GM10266 (cell line): ENCODE measurements at regions not wholly inside any gene's neighbourhood (a gene's known extent, or its start where the extent isn't known, plus 50 kb on each side); places are given as distances from the start of the nearest gene placed in this dataset.

Experiments
- DNase-seq: peaks from one replicate; pipeline ENCODE4 v3.0.0; 2012; ENCODE audit errors: extremely low spot score
- CTCF ChIP-seq: IDR thresholded peaks from 2 replicates; pipeline ENCODE4 v1.5.1; 2012; ENCODE audit warnings: mild to moderate bottlenecking, low read depth; ENCODE audit not compliant: control insufficient read depth, insufficient read depth; ENCODE audit errors: missing control alignments

DNA sequence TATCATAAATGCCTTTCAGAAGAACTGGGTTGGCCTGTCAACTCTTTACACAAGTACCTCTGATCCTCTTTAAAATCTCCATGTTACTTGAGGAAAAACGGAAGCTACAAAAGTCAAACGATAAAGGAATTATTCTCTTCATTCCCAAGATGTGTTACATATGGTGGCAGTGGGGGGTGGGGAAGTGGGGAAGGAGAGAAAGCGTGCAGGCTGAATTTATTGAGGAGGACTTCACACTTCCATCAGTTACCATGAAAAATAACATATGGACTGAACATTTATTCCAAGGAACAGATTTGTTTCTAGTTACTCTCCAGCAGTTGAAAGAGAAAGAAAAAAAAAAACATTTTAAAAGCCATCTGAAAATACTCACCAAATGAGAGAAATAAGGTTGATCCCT, 474.4 kb upstream of the DCN start:
- no peak for TF ChIP-seq CTCF
- no peak for DNase-seq

DNA sequence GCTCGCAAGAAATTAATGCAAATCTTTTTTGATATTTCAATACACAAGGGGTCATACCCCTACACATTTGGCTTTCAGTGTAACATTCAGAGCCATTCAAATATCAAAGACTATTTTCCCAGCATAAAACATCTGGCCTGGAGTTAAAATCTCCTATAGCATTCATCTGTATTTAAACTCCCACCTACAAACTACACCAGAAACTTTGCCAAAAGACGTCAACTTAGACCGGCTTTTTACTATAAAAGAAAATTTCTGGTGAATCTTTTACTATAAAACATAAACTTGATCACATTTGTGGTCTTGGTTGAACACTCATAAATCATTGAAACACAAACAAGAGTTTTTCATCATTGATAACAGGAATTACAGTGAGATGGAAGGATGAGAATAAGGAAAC, 473.3 kb upstream of the DCN start:
- DNase-seq, result no peak
- no peak for TF ChIP-seq CTCF

DNA sequence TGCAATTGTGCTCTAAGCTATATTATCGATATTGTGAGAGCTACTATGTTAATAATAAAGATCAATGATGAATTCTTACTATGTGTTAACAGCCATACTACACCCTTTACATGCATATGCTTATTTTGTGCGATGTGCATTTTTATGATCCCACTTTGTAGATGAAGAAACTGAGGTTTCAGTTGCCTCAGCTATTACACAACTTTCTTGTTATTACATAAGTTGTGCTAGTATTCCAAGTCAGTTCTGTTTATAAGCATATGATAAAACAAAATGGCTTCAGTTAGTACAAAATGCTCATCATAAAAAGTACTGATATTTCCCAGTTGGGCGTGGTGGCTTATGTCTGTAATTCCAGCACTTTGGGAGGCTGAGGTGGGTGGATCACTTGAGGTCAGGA, 471.5 kb upstream of the DCN start:
- DNase-seq, result no peak

GRCh38 chr12:91651728-91652127, 469.1 kb upstream of the DCN start:
- TF ChIP-seq CTCF, result no peak
- no peak for DNase-seq

More for the DNA sequence above, 471.5 kb upstream of the DCN start:
- no peak for TF ChIP-seq CTCF

DNA sequence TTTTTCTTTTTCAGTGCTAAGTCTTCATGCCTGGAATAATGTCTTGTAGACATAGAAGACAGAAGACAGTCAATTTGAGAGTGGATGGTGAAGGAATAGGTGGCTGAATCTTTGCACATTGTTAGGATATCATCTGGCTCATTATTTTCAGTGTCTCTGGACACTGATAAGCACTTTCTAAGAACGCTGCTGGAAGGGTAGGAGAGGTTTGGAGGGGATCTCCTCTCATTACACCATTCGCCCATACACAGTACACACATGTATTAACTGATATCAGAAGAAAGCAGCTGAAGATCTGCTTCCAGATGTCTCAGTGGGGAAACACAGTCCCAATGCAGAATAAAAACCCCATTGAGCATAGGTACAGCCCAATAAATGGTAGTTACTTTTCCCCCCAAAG, 461.1 kb upstream of the DCN start:
- TF ChIP-seq CTCF, result no peak
- no peak for DNase-seq

- DNase-seq, result no peak
- TF ChIP-seq CTCF, result no peak
Observed at GRCh38 chr12:91640021-91640420, 457.4 kb upstream of the DCN start.

DNA sequence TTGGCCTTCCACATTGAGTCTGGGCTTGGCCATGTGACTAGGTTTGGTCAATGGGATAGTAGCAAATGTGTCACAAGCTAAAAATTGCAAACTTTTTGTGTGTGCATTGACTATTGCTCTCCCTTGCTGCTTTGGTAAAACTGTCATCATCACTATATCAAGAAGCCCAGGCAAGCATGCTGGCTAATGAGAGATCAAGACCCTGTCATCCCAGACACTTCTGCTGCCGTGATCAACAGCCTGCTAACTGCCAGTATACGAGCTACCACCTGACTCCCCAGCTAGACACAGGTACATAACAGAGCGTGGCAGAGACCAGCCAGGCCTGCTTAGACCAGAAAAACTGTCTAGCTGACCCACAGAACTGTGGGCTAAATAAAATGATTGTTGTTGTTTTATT, 456.7 kb upstream of the DCN start:
- no peak for TF ChIP-seq CTCF

More for the DNA sequence above, 456.7 kb upstream of the DCN start:
- DNase-seq, result no peak
